NCI-H2227 (cell line): ENCODE measurements at regions not wholly inside any gene's neighbourhood (a gene's known extent, or its start where the extent isn't known, plus 50 kb on each side); places are given as distances from the start of the nearest gene placed in this dataset.
A peak's percentile ranks its signal among the peaks of the same experiment; 100 is the strongest.

Experiments used
- DNase-seq: peaks from one replicate; lab custom pipeline; 2025; ENCODE audit not compliant: unreplicated experiment; lab: John Stamatoyannopoulos, UW

GRCh38 chr14:89613260-89614008 lies 196.4 kb upstream of the FOXN3 start:
- DNase-seq = no peak

- DNase-seq = no peak
These were observed 192.6 kb upstream of the FOXN3 start for GRCh38 chr14:89609500-89610100.

GRCh38 chr14:89607453-89607852 lies 190.4 kb upstream of the FOXN3 start:
- DNase-seq = no peak

- no peak for DNase-seq
These were observed 187.0 kb upstream of the FOXN3 start for GRCh38 chr14:89603938-89604480.

- DNase-seq = no peak
These were observed 184.2 kb upstream of the FOXN3 start for GRCh38 chr14:89600950-89601826.

GRCh38 chr14:89600029-89600428 lies 183.0 kb upstream of the FOXN3 start:
- DNase-seq = no peak

GRCh38 chr14:89598548-89599186 lies 181.6 kb upstream of the FOXN3 start:
- DNase-seq = no peak

- DNase-seq = no peak
These were observed 175.9 kb upstream of the FOXN3 start for GRCh38 chr14:89592961-89593360.

GRCh38 chr14:89589400-89590118 lies 172.5 kb upstream of the FOXN3 start:
- DNase-seq = no peak

- DNase-seq = no peak
These were observed 171.8 kb upstream of the FOXN3 start for GRCh38 chr14:89588840-89589296.

GRCh38 chr14:89588016-89588415 lies 171.0 kb upstream of the FOXN3 start:
- DNase-seq = no peak

GRCh38 chr14:89587136-89587420 lies 170.0 kb upstream of the FOXN3 start:
- no peak for DNase-seq

GRCh38 chr14:89586258-89587135 lies 169.5 kb upstream of the FOXN3 start:
- DNase-seq = no peak

- no peak for DNase-seq
These were observed 161.1 kb upstream of the FOXN3 start for GRCh38 chr14:89578156-89578555.

GRCh38 chr14:89576960-89577359 lies 159.9 kb upstream of the FOXN3 start:
- DNase-seq = peak; percentile 7

GRCh38 chr14:89576145-89576927 lies 159.3 kb upstream of the FOXN3 start:
- peak; percentile 46 for DNase-seq

- no peak for DNase-seq
These were observed 158.5 kb upstream of the FOXN3 start for GRCh38 chr14:89575386-89576061.

GRCh38 chr14:89574420-89574819 lies 157.4 kb upstream of the FOXN3 start:
- DNase-seq = no peak

GRCh38 chr14:89573399-89573657 lies 156.3 kb upstream of the FOXN3 start:
- no peak for DNase-seq
